GM20000 (cell line): ENCODE measurements at regions not wholly inside any gene's neighbourhood (a gene's known extent, or its start where the extent isn't known, plus 50 kb on each side); places are given as distances from the start of the nearest gene placed in this dataset.

ENCODE experiments used
- DNase-seq: peaks from one replicate; pipeline ENCODE4 v3.0.0; 2012; ENCODE audit warnings: low spot score
- CTCF ChIP-seq: IDR thresholded peaks from 2 replicates; pipeline ENCODE4 v1.5.1; 2012; ENCODE audit warnings: mild to moderate bottlenecking, control low read depth; ENCODE audit errors: extremely low read depth, missing control alignments

DNA sequence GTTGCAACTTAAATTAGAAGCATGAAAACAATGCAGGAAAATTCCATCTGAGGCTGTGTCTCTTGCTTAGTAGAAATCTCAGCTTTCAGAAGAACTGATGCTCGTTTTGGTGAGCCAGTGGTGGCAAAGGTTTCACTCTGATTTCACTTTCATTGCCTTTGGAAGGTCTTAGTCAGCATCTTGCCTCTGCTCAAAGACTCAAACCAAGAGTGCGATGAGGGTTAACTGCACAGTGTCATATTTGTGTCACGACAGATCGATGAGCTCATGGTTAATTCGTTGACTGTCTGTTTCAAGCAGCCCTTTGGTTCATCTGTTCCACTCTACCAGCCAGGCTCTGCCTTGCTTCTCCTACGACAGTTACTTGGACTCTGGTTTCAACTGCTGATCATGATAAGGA is 331.3 kb upstream of the KIF2A start:
- no peak for TF ChIP-seq CTCF
- no peak for DNase-seq

DNA sequence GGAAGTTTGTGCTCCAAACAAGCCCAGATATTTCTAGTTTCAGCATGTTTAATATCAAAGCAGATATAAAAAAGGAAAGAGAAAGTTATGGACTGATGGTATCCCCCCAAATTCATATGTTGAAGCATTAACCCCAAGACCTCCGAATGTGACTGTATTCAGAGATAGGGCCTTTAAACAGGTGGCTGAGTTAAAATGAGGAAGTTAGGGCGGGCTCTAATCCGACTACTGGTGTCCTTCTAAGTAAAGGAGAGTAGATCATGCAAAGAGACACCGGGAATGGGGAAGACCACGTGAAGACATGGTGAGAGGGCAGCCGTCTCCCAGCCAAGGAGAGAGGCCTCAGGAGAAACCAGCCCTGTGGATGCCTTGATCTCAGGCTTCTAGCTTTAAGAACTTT is 324.1 kb upstream of the KIF2A start:
- no peak for TF ChIP-seq CTCF
- no peak for DNase-seq

DNA sequence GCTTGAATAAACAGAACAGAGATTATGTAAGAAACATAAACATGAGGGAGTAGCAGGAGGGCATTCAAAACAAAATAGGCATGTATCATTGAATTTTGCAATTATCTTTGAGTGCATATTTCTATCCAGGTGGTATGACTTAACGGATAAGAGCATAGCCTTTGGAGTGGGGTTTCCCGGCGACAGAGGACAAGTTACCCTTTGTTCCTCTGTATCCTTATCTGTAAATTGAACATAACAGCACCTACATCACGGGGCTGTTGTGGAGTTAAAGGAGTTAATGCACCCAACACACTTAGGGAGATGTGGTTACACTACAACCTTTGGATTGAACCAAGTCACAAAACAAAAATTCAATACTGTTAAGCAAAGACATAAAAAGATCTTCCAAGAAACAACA is 314.6 kb upstream of the KIF2A start:
- TF ChIP-seq CTCF: no peak
- no peak for DNase-seq

DNA sequence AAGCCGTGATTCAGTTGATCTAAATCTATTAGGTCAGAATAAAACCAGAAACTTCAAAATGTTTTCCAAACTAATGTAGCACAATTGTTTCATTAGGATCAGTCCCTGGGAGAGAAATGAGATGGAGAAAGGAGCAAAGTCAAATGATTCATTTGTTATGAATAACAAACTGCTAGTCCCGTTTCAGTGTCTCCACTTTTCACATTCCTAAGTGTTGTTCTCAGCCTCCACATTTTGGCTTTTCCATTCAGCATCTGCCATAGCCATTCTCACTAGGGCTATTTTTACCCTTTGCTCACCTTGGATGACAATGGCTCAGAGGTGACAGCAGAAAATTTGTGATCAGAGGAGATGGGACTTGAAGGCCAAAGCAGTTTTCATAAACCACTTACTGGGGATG is 314.1 kb upstream of the KIF2A start:
- DNase-seq: no peak

GRCh38 chr5:61993295-61993927 is 312.6 kb upstream of the KIF2A start:
- TF ChIP-seq CTCF: no peak

More for the DNA sequence above, 314.1 kb upstream of the KIF2A start:
- TF ChIP-seq CTCF: no peak

GRCh38 chr5:61994171-61994570 is 311.8 kb upstream of the KIF2A start:
- no peak for TF ChIP-seq CTCF
- DNase-seq: no peak

More at GRCh38 chr5:61993295-61993927, 312.6 kb upstream of the KIF2A start:
- no peak for DNase-seq

DNA sequence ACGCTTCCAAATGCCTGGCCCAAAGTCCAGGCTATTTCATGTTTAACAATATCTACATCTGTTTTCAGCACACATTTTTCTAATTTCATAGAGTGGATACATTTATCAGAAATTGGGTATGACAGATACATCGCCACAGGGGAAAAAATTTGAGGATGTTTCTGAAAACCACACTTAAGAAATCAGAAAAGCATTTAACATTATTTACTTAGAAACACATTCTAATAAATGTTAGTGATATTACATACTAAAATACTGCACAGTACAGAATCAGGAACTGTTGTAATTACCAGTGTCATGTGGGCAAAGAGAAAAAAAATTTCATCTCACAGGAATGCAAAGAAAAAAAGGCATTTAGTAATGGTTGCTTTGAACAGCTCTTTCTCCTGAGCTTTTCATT is 310.5 kb upstream of the KIF2A start:
- no peak for TF ChIP-seq CTCF
- DNase-seq: no peak
